Stomach (tissue), 8 donors: ENCODE measurements at regions not wholly inside any gene's neighbourhood (a gene's known extent, or its start where the extent isn't known, plus 50 kb on each side); places are given as distances from the start of the nearest gene placed in this dataset.
A peak's percentile ranks its signal among the peaks of the same experiment; 100 is the strongest.

Experiments used
- DNase-seq, 2 donors: peaks; one replicate each; pipeline versions ENCODE4 v3.0.0 to v3.0.0-alpha.2; 2013 to 2019
- H3K27ac ChIP-seq, 5 donors: fragments of 200-600 bp in 4 of 5; sonication (generic) in 4 of 5; one replicate each; pipeline ENCODE4 v1.5.1; 2013 to 2019; ENCODE audit warnings: mild to moderate bottlenecking in 1 of 5, moderate library complexity in 1 of 5
- H3K27me3 ChIP-seq, 3 donors: fragments of 200-600 bp; sonication (generic); one replicate each; pipeline ENCODE4 v1.5.1; 2017 to 2019; ENCODE audit warnings: mixed run types in 1 of 3
- H3K36me3 ChIP-seq, 4 donors: fragments of 200-600 bp; sonication (generic); 1 replicate in 3 of 4; 2 replicates in 1 of 4; pipeline ENCODE4 v1.5.1; 2016 to 2019
- H3K4me1 ChIP-seq, 4 donors: fragments of 200-600 bp; sonication (generic); one replicate each; pipeline ENCODE4 v1.5.1; 2016 to 2019
- H3K4me3 ChIP-seq, 4 donors: fragments of 200-600 bp; sonication (generic) in 3 of 4; one replicate each; pipeline ENCODE4 v1.5.1; 2016 to 2019; ENCODE audit warnings: mild to moderate bottlenecking in 1 of 4
- H3K9me3 ChIP-seq, 4 donors: fragments of 200-600 bp; sonication (generic); one replicate each; pipeline ENCODE4 v1.5.1; 2016 to 2019
- CTCF ChIP-seq, 7 experiments: fragments of 450-650 bp in 4 of 7; fragments of 200-600 bp in 3 of 7; sonication (generic) in 3 of 7; IDR thresholded peaks; one replicate each; pipeline ENCODE4 v1.5.1; 2016 to 2019; ENCODE audit warnings: antibody characterized with exemption in 7 of 7, control low read depth in 2 of 7, mild to moderate bottlenecking in 1 of 7
- EP300 ChIP-seq: sonication (generic); formaldehyde crosslinking; IDR thresholded peaks from one replicate; pipeline ENCODE4 v1.6.1; 2017; ENCODE audit warnings: antibody characterized with exemption
- POLR2A ChIP-seq, 4 donors: fragments of 450-650 bp; IDR thresholded peaks; one replicate each; pipeline ENCODE4 v1.6.1; 2016; ENCODE audit warnings: antibody characterized with exemption in 4 of 4, control low read depth in 2 of 4, mild to moderate bottlenecking in 1 of 4, moderate library complexity in 1 of 4
- POLR2AphosphoS5 ChIP-seq, 3 donors: sonication (generic); formaldehyde crosslinking; IDR thresholded peaks; one replicate each; pipeline ENCODE4 v1.6.1; 2016; ENCODE audit warnings: antibody characterized with exemption in 3 of 3
- WGBS, 5 donors: extraction: QIAGEN DNeasy Blood & Tissue Kit in 3 of 5; methylation state at CpG; one replicate each; pipeline versions ENCODE4 v1.1.5 to v1.1.7; 2013 to 2018; 5-methylcytosine and 5-hydroxymethylcytosine counted together
- intact Hi-C: fragments of 100-400 bp; cut with DNase I; formaldehyde crosslinking; loops from one replicate; pipeline ENCODE4 v1.15.1; 2023; ENCODE audit warnings: low total_unique reads
- donor health status: healthy with polysubstance abuse.
- donor health status: Bipolar disorder and iron deficiency.
- donor health status: healthy.

GRCh38 chr20:50301165-50301564 is 110.5 kb downstream of the CEBPB start:
- TF ChIP-seq EP300 = no peak
- TF ChIP-seq CTCF (IDR thresholded peaks at IDR 0.05) = no peak
- TF ChIP-seq POLR2AphosphoS5 (IDR thresholded peaks at IDR 0.05) = no peak
- no peak for TF ChIP-seq POLR2A (IDR thresholded peaks at IDR 0.05)
- no peak overlapping the region for H3K4me3 ChIP-seq
- H3K36me3 ChIP-seq = no peaks in the 10 kb centered on the region
- 89 to 99% (median 97%) methylated on average over 3 of the region's 3 CpGs for whole genome bisulfite sequencing, 5 donors
- H3K27me3 ChIP-seq = no peaks in the 10 kb centered on the region
- peaks cover 19 to 67% (median 36%) of the 10 kb centered on the region in 4 donors for H3K4me1 ChIP-seq
- no peak overlapping the region for H3K27ac ChIP-seq
- H3K9me3 ChIP-seq = no peaks in the 10 kb centered on the region
- DNase-seq = no peak
- intact Hi-C loops = no loop called here

- Histone ChIP-seq H3K27ac (peak overlapping the region in 1 of 5 donors; percentile 88), H3K4me1 (peaks cover 24 to 67% (median 39%) of the 10 kb centered on the region in 4 donors)
- intact Hi-C loops = no loop called here
These were observed 111.1 kb downstream of the CEBPB start for GRCh38 chr20:50301712-50302111.

GRCh38 chr20:50302341-50303057 is 111.9 kb downstream of the CEBPB start:
- peaks cover 26 to 66% (median 45%) of the 10 kb centered on the region in 4 donors for H3K4me1 ChIP-seq
- intact Hi-C loops = no loop called here
- no peak for DNase-seq
- H3K27me3 ChIP-seq = no peaks in the 10 kb centered on the region
- H3K27ac ChIP-seq = peak overlapping the region; percentile 2 to 93 (median 88)
- no peaks in the 10 kb centered on the region for H3K36me3 ChIP-seq
- no peak for TF ChIP-seq EP300
- TF ChIP-seq POLR2AphosphoS5 (IDR thresholded peaks at IDR 0.05) = no peak
- no peak for TF ChIP-seq POLR2A (IDR thresholded peaks at IDR 0.05)
- no peak for TF ChIP-seq CTCF (IDR thresholded peaks at IDR 0.05)
- H3K4me3 ChIP-seq = no peak overlapping the region
- H3K9me3 ChIP-seq = no peaks in the 10 kb centered on the region
- WGBS, 5 donors = 78 to 87% (median 81%) methylated on average over 10 of the region's 10 CpGs

More at GRCh38 chr20:50301712-50302111, 111.1 kb downstream of the CEBPB start:
- Histone ChIP-seq H3K4me3 (no peak overlapping the region), H3K9me3 (no peaks in the 10 kb centered on the region), H3K27me3 (no peaks in the 10 kb centered on the region), H3K36me3 (no peaks in the 10 kb centered on the region)
- no peak for DNase-seq
- TF ChIP-seq POLR2A (IDR thresholded peaks at IDR 0.05) (no peak), CTCF (IDR thresholded peaks at IDR 0.05) (no peak), EP300 (no peak), POLR2AphosphoS5 (IDR thresholded peaks at IDR 0.05) (no peak)

- H3K36me3 ChIP-seq = no peaks in the 10 kb centered on the region
- H3K4me3 ChIP-seq = no peak overlapping the region
- H3K27ac ChIP-seq = peak overlapping the region; percentile 37 to 93 (median 88)
- WGBS, 5 donors = 57 to 68% (median 67%) methylated on average over 11 of the region's 11 CpGs
- H3K4me1 ChIP-seq = peaks cover 33 to 67% (median 53%) of the 10 kb centered on the region in 4 donors
- TF ChIP-seq POLR2A (IDR thresholded peaks at IDR 0.05) (no peak), POLR2AphosphoS5 (IDR thresholded peaks at IDR 0.05) (no peak), EP300 (no peak), CTCF (IDR thresholded peaks at IDR 0.05) (no peak)
- intact Hi-C loops = no loop called here
- peak; percentile 84 to 91 for DNase-seq
- no peaks in the 10 kb centered on the region for H3K9me3 ChIP-seq
- no peaks in the 10 kb centered on the region for H3K27me3 ChIP-seq
These were observed 113.2 kb downstream of the CEBPB start for GRCh38 chr20:50303573-50304500.
